Esophagus mucosa (tissue), 1 donor: ENCODE measurements at regions not wholly inside any gene's neighbourhood (a gene's known extent, or its start where the extent isn't known, plus 50 kb on each side); places are given as distances from the start of the nearest gene placed in this dataset.
A peak's percentile ranks its signal among the peaks of the same experiment; 100 is the strongest.

Experiments used
- ATAC-seq: fragments of 200-7000 bp; cut with Tn5 transposase; one replicate; pipeline ENCODE4 v1.9.1; 2020
- donor health status: DM: yes; HTN: yes; CAD: no.

DNA sequence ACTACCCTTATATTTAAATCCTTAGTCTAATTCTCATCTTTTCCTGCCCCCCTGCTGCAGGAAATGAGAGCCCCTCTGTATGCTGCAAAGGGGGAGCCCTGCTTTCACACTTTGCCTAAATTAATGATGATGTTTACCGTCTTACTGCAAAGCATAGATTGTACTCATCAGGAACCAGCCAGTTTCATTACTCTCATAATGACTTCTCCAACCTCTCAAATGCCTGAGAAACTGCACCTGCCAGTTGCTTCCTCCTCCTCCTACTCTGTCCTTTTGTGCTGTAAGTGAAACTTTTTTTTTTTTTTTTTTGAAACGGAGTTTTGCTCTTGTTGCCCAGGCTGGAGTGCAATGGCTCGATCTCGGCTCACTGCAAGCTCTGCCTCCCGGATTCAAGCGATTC is 101.7 kb downstream of the ADSS2 start:
- peak; percentile 25 for ATAC-seq

DNA sequence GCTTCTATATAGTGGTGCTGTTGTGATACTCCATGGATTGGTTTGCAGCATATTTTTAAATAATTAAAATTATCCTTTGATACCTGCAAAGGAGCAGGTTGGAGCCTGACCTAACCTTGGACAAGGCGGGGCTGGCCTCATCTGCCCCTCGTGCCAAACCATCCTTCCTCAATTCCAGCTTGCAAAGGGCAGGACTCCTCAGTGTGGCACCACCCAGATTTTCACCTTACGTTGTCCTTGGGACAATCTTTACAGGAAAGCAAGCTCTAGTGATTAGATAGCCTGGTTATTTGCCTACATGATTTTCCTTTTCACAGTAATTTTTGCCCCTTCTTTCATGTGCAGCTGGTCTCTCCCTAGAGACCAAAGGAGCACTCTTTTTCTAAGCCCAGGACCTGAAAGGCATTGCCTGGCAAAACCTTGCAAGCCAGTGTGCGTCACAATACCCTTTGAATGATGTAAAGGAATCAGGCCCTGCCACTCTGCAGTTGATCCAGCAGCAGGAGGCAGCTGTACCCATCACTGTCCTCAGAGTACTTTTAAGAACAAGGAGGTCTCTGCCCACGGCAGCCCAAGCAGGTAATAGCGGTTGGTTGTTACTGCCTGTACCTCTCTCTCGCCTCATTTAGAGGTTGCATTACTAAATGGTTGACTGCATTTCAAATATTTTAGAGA is 99.4 kb downstream of the ADSS2 start:
- peak; percentile 28 for ATAC-seq

DNA sequence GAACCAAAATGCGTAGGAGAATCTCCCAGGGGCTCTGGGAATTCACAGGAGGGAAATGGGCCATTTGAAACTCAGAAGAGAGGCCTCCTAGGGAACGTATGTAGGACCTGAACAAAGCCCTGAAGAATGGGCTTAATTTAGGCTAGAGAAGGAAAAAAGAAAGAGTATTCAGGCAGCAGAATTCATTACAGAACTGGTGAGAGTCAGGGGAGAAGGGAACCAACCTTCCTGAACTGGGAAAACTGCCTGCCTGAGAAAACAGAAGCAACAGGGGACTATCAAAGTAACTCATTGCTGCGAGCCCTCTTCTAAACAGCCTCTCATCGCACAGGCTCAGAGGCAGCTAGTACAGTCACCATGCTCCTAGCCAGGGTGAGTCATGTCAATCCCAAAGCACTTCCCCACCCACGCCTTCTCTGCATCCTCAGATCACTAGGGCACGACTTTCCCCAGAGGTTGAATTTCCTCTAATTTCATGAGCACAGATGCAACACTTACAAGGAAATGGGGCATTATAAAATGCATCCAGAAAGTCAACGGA is 98.1 kb downstream of the ADSS2 start:
- ATAC-seq = peak; percentile 100

DNA sequence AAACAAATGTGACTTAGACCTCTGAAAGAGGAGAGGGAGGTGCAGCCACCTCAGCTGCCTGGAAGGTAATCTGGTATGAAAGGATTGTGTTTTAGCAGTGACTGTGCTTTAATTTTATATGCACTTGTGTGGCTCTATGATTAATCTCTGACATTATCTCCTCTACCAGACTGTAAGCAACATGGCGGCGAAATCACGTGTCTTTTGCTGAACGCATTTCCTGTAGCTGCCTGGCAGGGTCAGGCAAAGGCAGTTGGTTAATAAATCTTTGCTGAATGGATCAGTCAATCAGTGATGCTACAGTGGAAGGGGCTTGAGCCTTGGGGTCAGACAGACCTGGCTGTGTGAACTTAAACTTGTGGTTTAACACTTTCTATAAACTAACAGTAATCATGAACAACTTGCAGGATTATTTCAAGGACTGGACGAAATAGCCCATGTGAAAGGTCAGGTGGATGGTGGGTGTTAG is 96.9 kb downstream of the ADSS2 start:
- ATAC-seq = no peak

DNA sequence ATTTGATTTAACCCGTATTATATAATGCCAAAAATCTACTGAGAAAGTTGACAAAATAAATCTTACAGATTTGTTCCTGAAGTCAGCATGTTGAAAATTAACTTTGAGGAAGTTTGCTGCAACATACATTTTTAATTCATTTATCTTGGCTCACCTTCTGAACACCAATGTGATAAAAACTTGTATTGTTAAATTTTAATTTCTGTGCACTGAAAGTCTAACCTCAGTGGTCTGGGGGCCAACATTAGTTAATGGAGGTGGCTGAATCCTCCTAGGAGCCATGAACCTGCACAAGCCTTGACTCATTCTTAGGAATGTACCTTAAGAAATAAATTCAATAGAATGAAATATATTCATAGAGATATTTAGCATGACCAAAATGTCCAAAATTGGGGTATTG is 95.3 kb downstream of the ADSS2 start:
- ATAC-seq = no peak
